KOPT-K1 (cell line): ENCODE measurements at regions not wholly inside any gene's neighbourhood (a gene's known extent, or its start where the extent isn't known, plus 50 kb on each side); places are given as distances from the start of the nearest gene placed in this dataset.

Experiments
- H3K27ac ChIP-seq: fragments of 200-600 bp; sonication (generic); 2 replicates; pipeline ENCODE4 v1.5.1; 2016; ENCODE audit warnings: antibody characterized with exemption, mild to moderate bottlenecking, low read depth, low read length; ENCODE audit not compliant: poor library complexity, severe bottlenecking
- H3K36me3 ChIP-seq: fragments of 200-600 bp; sonication (generic); 2 replicates; pipeline ENCODE4 v1.5.1; 2017; ENCODE audit warnings: antibody characterized with exemption, mild to moderate bottlenecking, low read length, moderate library complexity; ENCODE audit not compliant: insufficient read depth
- H3K9me3 ChIP-seq: fragments of 200-600 bp; sonication (generic); 2 replicates; pipeline ENCODE4 v1.5.1; 2017; ENCODE audit warnings: antibody characterized with exemption, low read length, mild to moderate bottlenecking; ENCODE audit not compliant: insufficient read depth, poor library complexity, severe bottlenecking

DNA sequence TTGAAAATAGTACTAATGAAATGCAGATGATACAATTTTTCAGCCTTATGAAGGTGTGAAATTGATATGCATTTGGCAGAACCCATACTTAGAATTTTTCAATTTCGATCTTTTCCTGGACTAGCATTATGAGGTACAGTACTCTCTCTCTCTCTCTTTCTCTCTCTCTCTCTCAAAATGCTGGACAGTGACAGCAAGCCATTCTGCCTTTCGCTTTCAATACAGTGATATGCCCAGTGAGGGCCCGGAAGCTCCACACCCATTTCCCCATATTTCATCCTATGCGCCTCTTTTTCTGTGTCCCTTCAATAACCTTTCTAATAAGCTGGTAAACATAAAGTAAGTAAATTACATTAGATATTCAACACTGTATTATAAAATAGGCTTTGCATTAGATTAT, 595.0 kb upstream of the UBE2E2 start:
- no peak overlapping the region for H3K27ac ChIP-seq
- H3K9me3 ChIP-seq = no peaks in the 10 kb centered on the region
- no peaks in the 10 kb centered on the region for H3K36me3 ChIP-seq

DNA sequence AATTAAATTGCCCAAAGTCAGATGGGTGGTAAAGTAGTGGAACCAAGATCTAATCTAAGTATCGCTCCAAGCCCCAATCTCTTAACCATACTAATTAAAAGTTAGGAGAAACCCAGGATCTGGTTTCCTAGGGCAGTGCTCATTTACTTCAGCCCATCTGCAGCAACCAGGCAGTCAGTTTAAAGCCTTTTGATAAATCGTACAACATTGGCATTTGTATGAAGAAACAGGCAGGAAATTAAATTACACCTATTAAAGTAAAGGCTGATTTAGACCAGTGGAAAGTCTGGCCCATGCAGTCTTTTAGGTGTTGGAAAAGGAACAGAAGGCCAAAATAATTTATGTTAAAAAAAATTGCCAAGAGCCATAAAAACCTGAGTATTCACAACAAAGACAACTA, 594.4 kb upstream of the UBE2E2 start:
- H3K27ac ChIP-seq = no peak overlapping the region
- H3K36me3 ChIP-seq = no peaks in the 10 kb centered on the region

DNA sequence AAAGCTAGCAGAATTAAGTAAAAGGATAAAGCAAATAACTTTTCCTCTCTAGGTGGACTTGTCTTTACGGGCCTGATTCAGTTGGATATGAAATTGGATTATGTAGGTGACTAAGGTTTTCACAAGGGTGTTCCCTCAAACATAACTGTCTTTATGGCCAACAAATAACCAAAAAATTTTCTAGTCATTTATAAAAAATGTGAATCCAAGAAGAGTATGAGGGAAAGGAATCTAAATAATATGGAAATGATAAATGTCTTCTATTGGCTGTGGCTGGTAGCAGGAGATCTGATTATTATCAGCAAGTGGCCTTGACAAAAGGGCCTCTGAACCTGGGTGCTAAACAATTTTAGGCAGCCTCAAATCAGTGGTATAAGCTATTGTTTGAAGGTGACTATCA, 594.0 kb upstream of the UBE2E2 start:
- H3K36me3 ChIP-seq = no peaks in the 10 kb centered on the region
- H3K27ac ChIP-seq = no peak overlapping the region
- no peaks in the 10 kb centered on the region for H3K9me3 ChIP-seq

More for the DNA sequence above, 594.4 kb upstream of the UBE2E2 start:
- H3K9me3 ChIP-seq = no peaks in the 10 kb centered on the region

DNA sequence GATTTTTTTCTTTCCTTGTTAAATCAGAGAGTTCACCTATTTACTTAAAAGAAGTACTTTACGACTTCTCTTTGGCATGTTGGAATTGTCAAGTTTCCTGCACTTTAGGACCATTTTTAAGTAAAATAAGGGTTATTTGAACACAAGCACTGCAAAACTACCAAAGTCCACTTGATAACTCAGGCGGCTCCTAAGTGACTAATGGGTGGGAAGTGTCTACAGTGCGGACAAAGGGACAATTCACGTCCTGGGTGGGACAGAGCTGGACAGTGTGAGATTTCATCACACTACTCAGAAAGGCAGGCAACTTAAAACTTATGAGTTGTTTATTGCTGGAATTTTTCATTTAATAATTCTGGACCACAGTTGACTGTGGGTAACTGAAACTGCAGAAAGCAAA, 590.2 kb upstream of the UBE2E2 start:
- Histone ChIP-seq H3K27ac (no peak overlapping the region), H3K9me3 (no peaks in the 10 kb centered on the region), H3K36me3 (no peaks in the 10 kb centered on the region)

DNA sequence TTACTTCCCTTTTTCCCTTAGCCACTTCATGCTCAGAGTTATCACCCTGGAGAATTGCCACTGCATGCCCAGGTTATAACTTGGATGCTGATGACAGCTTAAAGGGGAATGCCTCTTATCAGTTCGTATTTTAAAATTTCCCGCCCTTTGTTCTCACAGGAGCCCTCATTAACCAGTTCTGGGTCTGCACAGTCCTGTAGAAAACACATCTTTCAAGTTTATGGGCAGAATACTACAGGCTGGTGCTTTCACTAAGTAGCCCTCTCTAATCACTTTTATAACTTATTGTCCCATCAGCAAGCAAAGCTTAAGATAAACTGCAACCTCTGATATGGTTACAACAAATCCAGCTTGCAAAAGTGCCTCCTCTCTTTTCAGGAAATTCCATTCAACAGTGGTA, 587.3 kb upstream of the UBE2E2 start:
- Histone ChIP-seq H3K9me3 (no peaks in the 10 kb centered on the region), H3K36me3 (no peaks in the 10 kb centered on the region), H3K27ac (no peak overlapping the region)

DNA sequence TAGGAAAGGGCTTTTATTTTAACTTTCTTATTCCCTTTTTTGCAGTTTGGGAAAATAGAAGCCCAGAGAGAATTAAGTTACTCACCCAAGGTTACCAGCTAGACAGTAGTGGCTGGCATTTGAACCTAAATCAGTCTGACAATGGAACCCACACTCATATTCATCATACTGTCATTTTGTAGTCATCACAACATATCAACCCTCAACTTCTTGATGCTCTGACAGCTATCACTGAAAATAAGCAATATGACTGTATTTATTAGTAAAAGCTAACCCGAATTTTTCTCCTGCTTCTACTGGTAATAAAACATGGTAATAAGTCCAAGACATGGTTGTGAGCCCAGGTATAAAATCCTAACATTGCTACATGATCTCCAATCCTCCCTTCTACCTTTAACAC, 585.8 kb upstream of the UBE2E2 start:
- Histone ChIP-seq H3K27ac (no peak overlapping the region), H3K36me3 (no peaks in the 10 kb centered on the region), H3K9me3 (no peaks in the 10 kb centered on the region)

DNA sequence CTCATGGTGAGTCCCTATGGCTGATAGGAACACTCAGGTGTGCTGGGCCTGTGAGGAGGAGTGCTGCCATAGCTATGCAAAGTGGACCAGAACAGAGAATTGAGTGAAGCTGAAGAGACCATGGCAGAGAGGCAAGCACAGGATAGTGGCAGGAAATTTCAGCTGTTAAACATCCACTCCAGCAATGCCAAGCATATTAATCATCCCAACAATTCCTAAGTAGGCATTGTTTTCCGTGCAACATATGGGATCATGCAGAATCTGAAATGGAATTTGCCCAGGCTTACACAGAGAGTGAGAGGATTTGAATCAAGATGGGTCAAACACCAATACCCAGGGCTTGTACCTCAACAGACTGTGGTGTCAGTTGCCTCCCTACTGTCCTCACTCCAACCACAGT, 582.6 kb upstream of the UBE2E2 start:
- Histone ChIP-seq H3K36me3 (no peaks in the 10 kb centered on the region), H3K9me3 (no peaks in the 10 kb centered on the region), H3K27ac (no peak overlapping the region)

DNA sequence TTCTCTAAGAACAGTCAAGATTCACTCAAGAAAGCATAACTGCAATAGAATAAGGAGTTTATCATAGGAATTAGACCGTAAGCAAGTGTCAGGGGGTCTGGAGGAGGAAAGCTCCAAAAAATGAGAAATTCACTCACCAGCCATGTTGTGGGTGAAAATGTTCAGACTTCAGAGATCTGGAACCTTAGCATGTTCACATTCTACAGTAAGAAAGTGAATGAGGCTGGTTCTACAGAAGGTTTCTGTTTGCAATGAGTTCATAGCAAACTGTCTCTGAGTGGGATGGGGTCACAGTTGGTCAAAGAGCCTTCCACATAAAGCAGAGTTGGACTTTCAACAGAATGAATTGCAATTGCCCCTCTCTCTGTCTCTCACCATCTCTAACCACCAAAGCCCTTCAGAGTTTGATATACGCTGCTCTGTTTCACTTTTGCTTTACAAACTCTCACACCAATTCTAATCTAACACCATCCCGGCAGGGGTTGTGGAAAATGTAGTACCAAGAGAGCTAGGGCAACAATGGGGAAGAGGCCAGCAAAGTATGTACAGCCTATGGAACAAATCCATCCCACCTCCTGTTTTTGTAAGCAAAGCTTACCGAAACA, 581.8 kb upstream of the UBE2E2 start:
- H3K36me3 ChIP-seq = no peaks in the 10 kb centered on the region
- no peaks in the 10 kb centered on the region for H3K9me3 ChIP-seq
- no peak overlapping the region for H3K27ac ChIP-seq

DNA sequence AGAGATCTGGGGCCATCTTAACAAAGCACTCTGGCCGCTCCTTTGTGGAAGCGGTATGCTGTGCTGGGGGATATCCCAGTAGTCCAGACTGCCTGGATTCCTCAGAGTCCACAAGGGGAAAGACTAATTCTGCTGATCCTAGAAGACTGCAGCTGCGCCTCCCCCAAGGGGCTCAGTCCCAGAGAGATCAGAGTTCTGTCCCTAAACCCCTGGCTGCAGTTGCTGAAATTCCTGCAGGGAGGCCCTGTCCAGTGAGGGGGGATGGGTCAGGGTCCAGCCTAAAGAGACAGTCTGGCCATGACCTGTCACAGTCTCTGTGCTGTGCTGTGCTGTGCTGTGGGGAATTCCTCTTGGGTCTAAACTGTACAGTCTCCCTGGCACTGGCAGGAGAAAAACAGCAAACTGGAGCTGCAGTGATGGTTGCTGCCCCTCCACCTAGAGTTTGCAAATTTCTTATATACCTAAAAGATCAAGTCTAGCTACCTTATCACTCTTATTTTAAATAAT, 575.1 kb upstream of the UBE2E2 start:
- H3K27ac ChIP-seq = no peak overlapping the region
- no peaks in the 10 kb centered on the region for H3K36me3 ChIP-seq
- no peaks in the 10 kb centered on the region for H3K9me3 ChIP-seq

DNA sequence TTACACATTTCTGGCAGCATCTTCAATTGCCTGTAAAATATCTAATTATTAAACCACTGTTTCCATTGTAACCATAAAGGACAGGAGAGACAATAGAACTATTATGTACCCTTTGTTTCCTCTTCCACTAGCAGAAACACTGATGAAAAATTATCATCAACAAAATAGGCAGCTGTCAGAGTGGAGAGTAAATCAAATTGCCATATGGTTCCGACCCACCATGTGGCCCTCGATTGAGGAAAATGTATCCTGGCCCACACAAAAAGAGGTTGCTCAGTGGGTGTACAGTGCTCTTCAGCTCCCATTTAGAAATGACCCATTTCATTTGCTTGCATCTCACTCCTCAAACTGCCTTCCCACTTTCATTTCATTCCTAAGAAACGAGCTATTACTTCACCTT, 570.6 kb upstream of the UBE2E2 start:
- H3K36me3 ChIP-seq = no peaks in the 10 kb centered on the region
- H3K27ac ChIP-seq = no peak overlapping the region
- H3K9me3 ChIP-seq = no peaks in the 10 kb centered on the region

DNA sequence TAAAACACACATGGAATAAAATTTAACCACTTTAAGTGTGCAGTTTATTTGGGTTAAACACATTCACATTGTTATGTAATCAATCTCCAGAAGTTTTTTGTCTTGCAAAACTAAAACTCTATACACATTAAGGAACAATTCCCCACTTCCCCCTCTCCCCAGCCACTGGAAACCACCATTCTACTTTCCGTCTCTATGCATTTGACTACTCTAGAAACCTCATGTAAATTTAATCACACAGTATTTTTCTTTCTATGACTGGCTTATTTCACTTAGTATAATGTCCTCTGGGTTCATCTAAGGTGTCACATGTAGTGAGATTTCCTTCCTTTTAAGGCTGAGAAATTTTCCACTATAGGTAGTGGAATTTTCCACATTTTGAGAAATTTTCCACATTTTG, 568.7 kb upstream of the UBE2E2 start:
- Histone ChIP-seq H3K9me3 (no peaks in the 10 kb centered on the region), H3K27ac (no peak overlapping the region), H3K36me3 (no peaks in the 10 kb centered on the region)

DNA sequence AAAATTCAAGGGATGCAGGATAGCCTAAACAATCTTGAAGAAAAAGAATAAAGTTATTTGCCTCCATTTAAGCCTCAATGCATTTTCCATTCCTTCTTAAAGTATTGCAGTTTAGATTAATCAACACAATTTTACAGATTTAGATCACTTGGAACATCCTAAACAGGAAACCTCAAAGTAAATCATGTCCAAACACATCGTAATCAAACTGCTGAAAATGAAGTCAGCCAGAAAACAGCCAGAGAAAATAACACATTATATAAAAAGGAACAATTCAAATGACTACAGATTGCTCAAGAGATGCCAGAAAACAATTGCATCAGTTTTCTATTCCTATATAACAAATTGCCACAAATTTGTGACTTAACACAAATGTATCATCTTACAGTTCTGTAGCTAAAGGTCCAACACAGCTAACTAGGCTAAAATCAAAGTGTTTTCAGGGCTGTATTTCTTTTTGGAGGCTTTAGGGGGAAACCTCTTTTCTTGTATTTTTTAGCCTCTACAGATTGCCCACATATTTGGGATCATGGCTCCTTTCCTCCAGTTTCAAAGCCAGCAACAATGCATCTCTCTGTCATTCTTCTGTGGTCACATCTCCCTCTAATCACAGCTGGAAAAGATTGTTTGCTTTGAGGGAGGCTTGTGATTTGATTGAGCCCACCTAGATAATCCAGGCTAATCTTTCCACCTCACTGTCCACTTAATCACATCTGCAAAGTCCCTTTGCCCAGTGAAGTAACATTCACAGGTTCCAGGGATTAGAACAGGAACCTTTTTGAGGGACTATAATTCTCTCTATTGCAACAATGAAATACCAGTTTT, 543.3 kb upstream of the UBE2E2 start:
- no peak overlapping the region for H3K27ac ChIP-seq
- H3K36me3 ChIP-seq = no peaks in the 10 kb centered on the region

DNA sequence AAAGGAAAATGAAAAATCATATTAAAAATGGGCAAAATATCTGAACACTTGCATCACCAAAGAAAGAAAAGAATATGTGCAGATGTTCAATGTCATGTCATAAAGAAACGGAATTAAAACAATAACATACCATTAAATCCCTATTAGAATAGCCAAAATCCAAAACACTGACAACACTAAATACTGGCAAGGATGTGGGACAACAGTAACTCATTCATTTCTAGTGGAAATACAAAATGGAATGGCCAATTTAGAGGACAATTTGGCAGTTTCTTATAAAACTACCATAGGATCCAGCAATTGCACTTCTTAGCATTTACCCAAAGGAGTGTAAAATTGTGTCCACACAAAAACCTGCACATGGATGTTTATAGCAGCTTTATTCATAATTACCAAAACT, 542.5 kb upstream of the UBE2E2 start:
- peaks cover 6% of the 10 kb centered on the region for H3K9me3 ChIP-seq
- H3K27ac ChIP-seq = no peak overlapping the region
- no peaks in the 10 kb centered on the region for H3K36me3 ChIP-seq

More for the DNA sequence above, 543.3 kb upstream of the UBE2E2 start:
- peaks cover 6% of the 10 kb centered on the region for H3K9me3 ChIP-seq

DNA sequence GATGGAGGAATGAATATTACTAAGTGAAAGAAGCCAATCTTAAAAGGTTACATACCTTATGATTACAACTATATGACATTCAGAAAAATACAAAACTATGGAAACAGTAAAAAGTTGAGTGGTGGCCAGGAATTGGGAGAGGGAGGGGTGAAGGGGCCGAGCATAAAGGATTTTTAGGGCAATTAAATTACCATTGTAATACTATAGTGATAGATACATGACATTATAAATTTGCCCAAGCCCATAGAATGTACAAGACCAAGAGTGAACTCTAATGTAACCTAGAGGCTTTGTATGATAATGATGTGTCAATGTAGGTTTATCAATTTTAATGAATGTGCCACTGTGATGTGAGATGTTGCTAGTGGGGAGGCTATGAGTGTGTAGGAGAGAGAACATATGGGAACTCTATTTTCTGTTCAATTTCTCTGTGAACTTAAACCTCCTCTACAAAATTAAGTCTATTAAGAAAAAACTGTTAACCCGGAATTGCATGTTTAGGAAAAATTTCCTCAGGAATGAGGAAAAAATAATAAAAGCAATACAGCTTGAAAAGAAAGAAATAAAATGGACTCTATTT, 541.9 kb upstream of the UBE2E2 start:
- H3K9me3 ChIP-seq = peaks cover 6% of the 10 kb centered on the region
- H3K36me3 ChIP-seq = no peaks in the 10 kb centered on the region
- no peak overlapping the region for H3K27ac ChIP-seq

DNA sequence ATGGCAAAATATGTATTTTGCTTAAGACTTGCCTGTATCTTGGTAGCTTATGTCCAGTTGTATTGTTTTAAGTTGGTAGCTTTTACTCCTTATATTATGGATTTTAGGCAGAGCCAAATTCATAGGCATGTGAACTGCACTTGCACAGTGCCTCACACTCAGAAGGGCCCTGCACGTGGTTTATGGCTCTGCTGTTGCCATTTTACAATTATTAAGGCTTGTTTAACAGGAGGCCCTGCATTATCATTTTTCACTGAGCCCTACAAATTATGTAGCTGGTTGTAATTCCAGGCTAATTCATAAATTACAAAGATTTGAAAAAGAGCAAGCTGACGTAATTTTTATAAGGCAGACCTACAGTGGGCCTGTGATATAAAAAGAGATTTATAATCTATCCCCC, 537.6 kb upstream of the UBE2E2 start:
- Histone ChIP-seq H3K9me3 (no peaks in the 10 kb centered on the region), H3K36me3 (no peaks in the 10 kb centered on the region), H3K27ac (no peak overlapping the region)
